ENCODE measurements at regions not wholly inside any gene's neighbourhood (a gene's known extent, or its start where the extent isn't known, plus 50 kb on each side); places are given as distances from the start of the nearest gene placed in this dataset.
"Not testable (repeated sequence)": the region's sequence is repeated elsewhere in the genome, so short reads cannot be mapped to it uniquely, and the experiment has no call there.

DNA sequence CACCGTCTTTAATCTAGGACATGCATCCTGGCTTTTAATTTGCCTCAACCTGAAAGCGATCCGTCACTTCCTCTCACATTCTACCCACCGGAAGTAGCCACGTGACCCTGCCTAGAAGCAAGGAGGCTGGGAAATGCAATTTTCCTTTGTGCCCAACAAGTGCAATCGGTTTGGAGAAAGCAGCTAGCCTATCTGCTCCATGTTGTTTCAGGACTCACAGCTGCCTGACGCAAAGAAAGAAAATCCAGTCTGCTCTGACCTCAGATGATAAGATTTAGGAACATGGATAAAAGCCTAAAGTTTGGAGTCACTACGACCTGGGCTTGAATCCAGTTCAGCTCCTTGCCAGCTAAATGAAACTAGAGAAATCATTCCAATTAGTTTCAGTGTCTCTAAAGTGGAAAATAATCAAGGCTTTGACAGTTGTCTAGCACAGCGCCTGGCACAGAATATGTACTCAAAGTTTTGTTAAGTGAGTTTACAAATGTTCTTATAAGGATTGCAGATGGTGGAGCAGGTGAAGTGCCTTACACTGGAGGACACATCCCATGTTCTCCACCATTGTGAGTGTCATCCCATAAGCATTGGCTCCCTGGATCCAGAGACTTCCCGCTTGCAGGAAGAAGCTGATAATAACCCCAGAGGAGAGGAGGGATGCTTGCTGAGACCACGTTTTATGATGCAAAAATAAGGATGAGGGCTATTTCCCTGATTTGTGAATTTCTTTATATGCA is 553.7 kb downstream of the MN1 start:
- no peaks in the 10 kb centered on the region for H3K36me3 ChIP-seq (ENCODE audit: insufficient read depth, low read length)
- H3K4me1 ChIP-seq (ENCODE audit: control insufficient read depth, insufficient read depth, low read length), result peaks cover 9% of the 10 kb centered on the region
- H3K4me3 ChIP-seq (ENCODE audit: low read length), result no peak overlapping the region
- no peak overlapping the region for H3K9ac ChIP-seq (ENCODE audit: low read depth, low read length)
- no peak overlapping the region for H3K4me2 ChIP-seq (ENCODE audit: low read length)
- peaks cover 5% of the 10 kb centered on the region for H3K9me3 ChIP-seq (replicated peaks; ENCODE audit: low read length)
- no peaks in the 10 kb centered on the region for H3K27me3 ChIP-seq (ENCODE audit: control insufficient read depth, insufficient read depth, low read length)

DNA sequence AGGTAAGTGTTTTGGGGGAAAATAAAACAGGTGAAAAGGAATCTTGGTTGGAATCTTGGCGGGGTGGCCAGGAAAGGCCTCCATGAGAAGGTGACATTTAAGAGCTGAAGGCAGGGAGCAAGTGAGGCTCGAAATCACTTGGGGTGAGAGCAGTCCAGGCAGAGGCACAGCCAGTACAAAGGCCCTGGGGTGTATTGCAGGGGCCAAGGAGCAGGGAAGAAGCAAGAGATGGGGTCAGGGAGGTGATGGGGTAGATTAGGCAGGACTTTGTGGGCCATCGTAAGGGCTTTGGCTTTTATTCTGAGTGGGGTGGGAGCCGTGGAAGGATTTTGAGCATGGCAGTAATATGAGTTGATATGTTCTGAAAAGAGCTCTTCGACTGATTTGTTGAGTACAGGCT is 551.1 kb downstream of the MN1 start:
- peaks cover 6% of the 10 kb centered on the region for H3K9me3 ChIP-seq (replicated peaks; ENCODE audit: low read length)
- no peaks in the 10 kb centered on the region for H3K27me3 ChIP-seq (ENCODE audit: control insufficient read depth, insufficient read depth, low read length)
- H3K4me3 ChIP-seq (ENCODE audit: low read length), result no peak overlapping the region
- no peak overlapping the region for H3K4me2 ChIP-seq (ENCODE audit: low read length)
- H3K36me3 ChIP-seq (ENCODE audit: insufficient read depth, low read length), result no peaks in the 10 kb centered on the region
- H3K4me1 ChIP-seq (ENCODE audit: control insufficient read depth, insufficient read depth, low read length), result peaks cover 9% of the 10 kb centered on the region
- no peak overlapping the region for H3K9ac ChIP-seq (ENCODE audit: low read depth, low read length)

DNA sequence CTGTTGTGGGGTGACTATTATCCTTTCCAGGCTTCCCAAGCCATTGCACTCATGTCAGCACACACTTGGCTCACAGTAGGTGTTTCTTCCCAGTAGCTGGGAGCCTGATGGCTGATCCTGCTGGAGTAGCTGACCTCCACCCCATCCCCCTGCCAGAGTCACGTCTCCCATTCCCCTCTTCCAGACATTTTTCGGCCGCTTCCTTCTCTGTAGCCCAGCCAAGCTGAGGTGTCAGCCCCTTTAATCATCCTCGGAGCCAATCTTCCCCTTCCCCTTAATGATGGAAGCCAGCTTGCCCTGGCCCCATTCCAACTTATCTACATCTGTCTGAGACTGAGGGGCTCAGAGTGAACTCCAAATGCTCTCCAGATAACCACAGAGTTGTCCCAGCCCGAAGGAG is 550.7 kb downstream of the MN1 start:
- Histone ChIP-seq H3K9ac (ENCODE audit: low read depth, low read length) (no peak overlapping the region), H3K4me2 (ENCODE audit: low read length) (no peak overlapping the region), H3K4me3 (ENCODE audit: low read length) (no peak overlapping the region), H3K27me3 (ENCODE audit: control insufficient read depth, insufficient read depth, low read length) (no peaks in the 10 kb centered on the region), H3K4me1 (ENCODE audit: control insufficient read depth, insufficient read depth, low read length) (peaks cover 9% of the 10 kb centered on the region), H3K9me3 (replicated peaks; ENCODE audit: low read length) (peaks cover 6% of the 10 kb centered on the region), H3K36me3 (ENCODE audit: insufficient read depth, low read length) (no peaks in the 10 kb centered on the region)

DNA sequence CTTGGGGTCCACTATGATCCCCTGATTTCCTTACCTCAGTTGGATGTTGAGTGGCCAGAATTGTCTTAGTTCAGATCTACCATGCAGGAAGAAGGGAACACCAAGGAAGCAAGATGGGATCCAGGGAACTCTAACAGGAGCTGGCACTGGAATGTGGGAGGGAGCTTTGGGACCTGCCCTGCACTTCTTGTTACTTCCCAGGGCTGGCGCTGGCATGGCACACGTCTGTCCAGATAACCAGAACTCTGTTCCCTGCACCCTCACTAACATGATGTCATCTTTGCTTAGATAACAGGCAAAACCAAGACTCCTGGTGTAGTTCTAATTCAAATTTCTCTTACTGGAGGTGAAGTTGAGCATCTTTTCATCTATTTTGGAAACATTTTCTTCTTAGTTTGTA is 550.0 kb downstream of the MN1 start:
- Histone ChIP-seq H3K4me3 (ENCODE audit: low read length) (no peak overlapping the region), H3K27me3 (ENCODE audit: control insufficient read depth, insufficient read depth, low read length) (no peaks in the 10 kb centered on the region), H3K4me2 (ENCODE audit: low read length) (no peak overlapping the region), H3K9me3 (replicated peaks; ENCODE audit: low read length) (peaks cover 6% of the 10 kb centered on the region), H3K9ac (ENCODE audit: low read depth, low read length) (no peak overlapping the region), H3K36me3 (ENCODE audit: insufficient read depth, low read length) (no peaks in the 10 kb centered on the region), H3K4me1 (ENCODE audit: control insufficient read depth, insufficient read depth, low read length) (peaks cover 9% of the 10 kb centered on the region)

DNA sequence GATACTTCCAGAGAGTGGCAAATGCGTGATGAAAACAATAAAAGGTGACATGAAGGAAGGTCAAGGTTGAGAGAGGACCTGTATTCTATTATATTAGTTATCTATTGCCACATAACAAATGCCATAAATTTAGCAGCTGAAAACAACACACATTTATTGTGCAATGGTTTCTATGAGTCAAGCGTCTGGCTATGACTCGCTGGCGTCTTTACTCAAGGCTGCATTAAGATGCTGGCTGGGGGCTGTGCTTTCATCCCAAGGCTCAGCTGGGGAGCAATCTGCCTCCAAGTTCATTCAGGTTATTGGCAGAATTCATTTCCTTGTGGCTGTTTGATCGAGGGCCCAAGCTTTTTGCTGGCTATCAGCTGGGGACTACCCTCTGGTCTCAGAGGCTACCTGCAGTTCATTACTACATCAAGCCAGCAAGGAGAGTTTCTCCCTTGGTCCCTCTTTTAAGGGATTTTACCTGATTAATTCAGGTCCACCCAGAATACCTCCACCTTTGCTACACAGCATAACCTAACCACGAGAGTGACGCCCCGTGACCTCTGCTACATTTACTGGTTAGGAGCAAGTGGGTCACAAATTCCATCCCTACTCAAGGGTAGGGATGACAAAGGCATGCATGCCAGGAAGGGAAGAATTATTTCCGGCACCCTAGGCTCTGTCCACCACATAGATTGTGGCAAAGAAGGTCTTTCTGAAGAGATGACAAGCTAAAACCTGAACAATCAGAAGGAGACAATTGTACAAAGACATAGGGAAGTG is 549.1 kb downstream of the MN1 start:
- Histone ChIP-seq H3K36me3 (ENCODE audit: insufficient read depth, low read length) (no peaks in the 10 kb centered on the region), H3K9me3 (replicated peaks; ENCODE audit: low read length) (peaks cover 6% of the 10 kb centered on the region), H3K4me2 (ENCODE audit: low read length) (no peak overlapping the region), H3K4me3 (ENCODE audit: low read length) (no peak overlapping the region), H3K9ac (ENCODE audit: low read depth, low read length) (no peak overlapping the region), H3K27me3 (ENCODE audit: control insufficient read depth, insufficient read depth, low read length) (peaks cover 2% of the 10 kb centered on the region), H3K4me1 (ENCODE audit: control insufficient read depth, insufficient read depth, low read length) (peaks cover 7% of the 10 kb centered on the region)

DNA sequence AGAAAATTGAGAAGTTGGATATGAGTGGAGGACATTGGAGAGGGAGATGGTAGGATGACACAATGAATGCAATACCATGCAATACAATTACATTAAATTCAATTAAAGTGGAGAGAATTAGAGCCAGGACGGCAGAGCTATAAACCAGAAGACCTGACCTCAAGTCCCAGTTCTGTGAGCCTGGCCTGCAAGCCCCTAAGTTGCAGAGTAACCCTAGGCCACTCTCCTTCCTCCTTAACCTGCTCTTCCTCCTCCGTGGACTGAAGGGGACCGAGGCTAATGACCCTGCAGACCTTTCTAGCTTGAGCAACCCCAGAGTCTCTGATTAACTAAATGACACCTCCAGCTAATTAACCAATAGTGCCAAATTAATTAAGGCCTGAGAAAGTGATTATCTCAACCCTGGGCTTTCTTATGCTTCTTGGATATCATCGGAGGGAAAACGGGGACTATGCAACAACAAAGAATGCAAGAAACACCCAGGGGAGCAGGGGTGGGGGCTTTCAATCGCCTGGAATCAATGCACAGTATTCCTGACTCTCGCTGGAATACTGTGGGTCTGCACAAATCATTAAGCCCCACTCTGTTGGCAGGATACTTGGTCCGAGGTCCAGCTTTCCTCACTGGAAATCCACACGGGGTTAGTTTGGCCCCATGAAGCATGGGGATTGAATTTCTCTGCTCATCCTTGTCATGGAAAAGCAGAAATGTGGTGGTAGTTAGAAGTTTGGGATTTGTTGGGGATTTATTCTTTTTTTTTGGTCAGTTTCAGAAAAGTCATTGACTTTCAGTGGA is 548.3 kb downstream of the MN1 start:
- no peak overlapping the region for H3K9ac ChIP-seq (ENCODE audit: low read depth, low read length)
- no peaks in the 10 kb centered on the region for H3K36me3 ChIP-seq (ENCODE audit: insufficient read depth, low read length)
- peaks cover 4% of the 10 kb centered on the region for H3K4me1 ChIP-seq (ENCODE audit: control insufficient read depth, insufficient read depth, low read length)
- no peak overlapping the region for H3K4me2 ChIP-seq (ENCODE audit: low read length)
- peaks cover 6% of the 10 kb centered on the region for H3K9me3 ChIP-seq (replicated peaks; ENCODE audit: low read length)
- H3K27me3 ChIP-seq (ENCODE audit: control insufficient read depth, insufficient read depth, low read length), result peaks cover 5% of the 10 kb centered on the region
- no peak overlapping the region for H3K4me3 ChIP-seq (ENCODE audit: low read length)

DNA sequence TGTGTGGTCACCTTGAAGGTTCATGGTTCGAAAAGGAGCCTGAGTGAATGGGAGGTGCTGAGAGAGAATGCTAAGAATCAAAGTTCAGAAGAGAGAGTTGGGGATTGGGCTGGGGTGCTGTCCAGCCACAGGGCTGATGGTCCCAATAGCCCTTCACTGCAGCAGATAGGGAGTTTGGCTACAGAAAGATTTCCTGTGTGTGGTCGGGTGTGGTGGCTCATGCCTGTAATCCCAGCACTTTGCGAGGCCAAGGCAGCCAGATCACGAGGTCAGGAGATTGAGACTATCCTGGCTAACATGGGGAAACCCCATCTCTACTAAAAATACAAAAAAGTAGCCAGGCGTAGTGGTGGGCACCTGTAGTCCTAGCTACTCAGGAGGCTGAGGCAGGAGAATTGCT is 547.5 kb downstream of the MN1 start:
- not testable (repeated sequence) for H3K9me3 ChIP-seq (replicated peaks; ENCODE audit: low read length); H3K9ac ChIP-seq (ENCODE audit: low read depth, low read length); H3K4me3 ChIP-seq (ENCODE audit: low read length); H3K27me3 ChIP-seq (ENCODE audit: control insufficient read depth, insufficient read depth, low read length); H3K4me1 ChIP-seq (ENCODE audit: control insufficient read depth, insufficient read depth, low read length); H3K4me2 ChIP-seq (ENCODE audit: low read length); H3K36me3 ChIP-seq (ENCODE audit: insufficient read depth, low read length)

DNA sequence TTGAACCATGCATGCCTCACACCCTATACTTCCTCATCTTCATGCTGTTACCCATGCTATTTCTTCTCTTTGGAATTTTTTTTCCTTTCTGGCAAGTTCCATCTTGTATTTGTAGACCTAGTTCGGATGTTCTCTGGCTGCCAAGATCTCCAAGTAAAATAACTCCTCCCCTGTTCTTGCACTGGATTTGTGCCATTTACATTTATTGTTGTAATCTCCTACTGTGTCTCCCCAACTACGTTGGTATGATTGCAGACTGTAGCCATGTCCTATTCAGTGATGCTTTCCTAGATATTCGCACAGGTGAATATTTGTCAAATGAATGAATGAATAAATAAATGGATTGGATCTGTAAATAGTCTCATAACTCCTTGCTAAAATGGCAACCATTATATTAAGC is 546.0 kb downstream of the MN1 start:
- no peak overlapping the region for H3K4me3 ChIP-seq (ENCODE audit: low read length)
- peaks cover 4% of the 10 kb centered on the region for H3K4me1 ChIP-seq (ENCODE audit: control insufficient read depth, insufficient read depth, low read length)
- H3K27me3 ChIP-seq (ENCODE audit: control insufficient read depth, insufficient read depth, low read length), result peaks cover 9% of the 10 kb centered on the region
- no peak overlapping the region for H3K9ac ChIP-seq (ENCODE audit: low read depth, low read length)
- H3K4me2 ChIP-seq (ENCODE audit: low read length), result no peak overlapping the region
- H3K36me3 ChIP-seq (ENCODE audit: insufficient read depth, low read length), result no peaks in the 10 kb centered on the region
- peaks cover 6% of the 10 kb centered on the region for H3K9me3 ChIP-seq (replicated peaks; ENCODE audit: low read length)

DNA sequence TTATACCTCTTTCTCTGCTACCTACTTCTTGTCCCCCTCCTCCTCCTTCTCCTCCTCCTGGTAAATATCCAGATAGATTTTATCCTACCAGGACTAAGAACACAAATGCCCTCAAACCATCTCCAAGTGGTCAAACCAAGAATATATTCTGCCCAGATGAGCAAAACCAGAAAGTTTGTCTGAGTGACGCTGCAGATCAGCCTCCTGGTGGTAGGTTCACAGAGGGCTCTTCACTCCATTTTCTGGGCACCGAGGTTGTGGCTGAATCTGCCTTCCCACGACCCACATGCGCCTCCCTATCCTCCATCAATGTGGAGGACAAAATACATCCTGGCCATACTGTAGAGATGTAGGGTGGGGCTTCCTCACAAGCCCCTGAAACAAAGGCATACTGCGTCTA is 543.6 kb downstream of the MN1 start:
- Histone ChIP-seq H3K27me3 (ENCODE audit: control insufficient read depth, insufficient read depth, low read length) (peaks cover 9% of the 10 kb centered on the region), H3K4me3 (ENCODE audit: low read length) (no peak overlapping the region), H3K9me3 (replicated peaks; ENCODE audit: low read length) (no peaks in the 10 kb centered on the region), H3K4me2 (ENCODE audit: low read length) (no peak overlapping the region), H3K4me1 (ENCODE audit: control insufficient read depth, insufficient read depth, low read length) (no peaks in the 10 kb centered on the region), H3K36me3 (ENCODE audit: insufficient read depth, low read length) (no peaks in the 10 kb centered on the region), H3K9ac (ENCODE audit: low read depth, low read length) (no peak overlapping the region)

DNA sequence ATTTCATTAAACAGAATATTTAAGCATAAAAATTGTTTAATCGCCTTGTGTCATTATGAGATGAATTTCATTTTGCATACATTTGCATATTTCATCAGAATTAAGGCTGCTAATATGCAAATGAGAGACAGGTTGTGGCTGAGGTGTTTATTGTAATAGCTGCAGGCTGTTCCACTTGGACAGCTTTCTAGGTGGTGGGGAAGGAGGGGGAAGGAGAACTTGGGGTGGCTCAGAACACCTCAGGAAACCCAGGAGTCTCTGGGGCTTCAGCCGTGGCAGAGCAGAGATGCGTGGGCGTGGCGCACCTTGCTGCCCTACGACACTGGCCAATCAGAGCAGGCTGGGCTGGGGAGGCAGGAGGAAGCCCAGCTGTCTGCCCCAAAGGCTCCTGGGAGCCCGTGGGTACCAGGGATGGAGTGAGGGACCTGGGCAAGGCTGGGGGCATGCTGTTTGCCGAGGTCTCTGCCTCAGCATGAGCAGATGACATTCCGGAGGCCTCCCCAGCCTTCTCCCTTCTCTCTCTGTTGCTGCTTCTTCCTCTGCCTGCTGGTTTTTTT is 542.9 kb downstream of the MN1 start:
- Histone ChIP-seq H3K36me3 (ENCODE audit: insufficient read depth, low read length) (no peaks in the 10 kb centered on the region), H3K4me1 (ENCODE audit: control insufficient read depth, insufficient read depth, low read length) (no peaks in the 10 kb centered on the region), H3K4me3 (ENCODE audit: low read length) (no peak overlapping the region), H3K9ac (ENCODE audit: low read depth, low read length) (no peak overlapping the region), H3K9me3 (replicated peaks; ENCODE audit: low read length) (no peaks in the 10 kb centered on the region), H3K27me3 (ENCODE audit: control insufficient read depth, insufficient read depth, low read length) (peaks cover 9% of the 10 kb centered on the region), H3K4me2 (ENCODE audit: low read length) (no peak overlapping the region)

DNA sequence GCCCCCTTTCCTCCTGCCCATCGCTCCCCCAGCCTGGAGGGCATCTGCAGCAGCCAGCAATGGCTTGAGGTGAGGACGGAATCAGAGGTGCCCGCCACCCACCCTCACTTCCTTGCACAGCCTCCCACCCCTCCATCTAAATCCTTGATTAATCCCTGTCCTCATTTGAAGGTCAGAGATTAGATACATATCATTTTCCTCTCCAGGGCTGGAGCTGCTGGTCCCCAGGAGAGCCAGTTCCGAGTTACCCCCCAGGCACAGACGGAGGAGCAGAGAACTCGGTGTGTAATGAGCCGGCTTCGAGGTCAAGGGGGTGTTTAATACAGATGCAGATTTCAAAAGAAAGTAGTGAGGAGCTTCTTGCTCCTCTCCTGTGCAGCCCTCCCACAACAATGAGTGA is 542.1 kb downstream of the MN1 start:
- H3K9ac ChIP-seq (ENCODE audit: low read depth, low read length), result no peak overlapping the region
- H3K4me3 ChIP-seq (ENCODE audit: low read length), result no peak overlapping the region
- peaks cover 9% of the 10 kb centered on the region for H3K27me3 ChIP-seq (ENCODE audit: control insufficient read depth, insufficient read depth, low read length)
- no peaks in the 10 kb centered on the region for H3K4me1 ChIP-seq (ENCODE audit: control insufficient read depth, insufficient read depth, low read length)
- no peak overlapping the region for H3K4me2 ChIP-seq (ENCODE audit: low read length)
- H3K9me3 ChIP-seq (replicated peaks; ENCODE audit: low read length), result no peaks in the 10 kb centered on the region
- no peaks in the 10 kb centered on the region for H3K36me3 ChIP-seq (ENCODE audit: insufficient read depth, low read length)

Measured in skeletal muscle satellite cell (primary cell).